ENCODE measurements at regions not wholly inside any gene's neighbourhood (a gene's known extent, or its start where the extent isn't known, plus 50 kb on each side); places are given as distances from the start of the nearest gene placed in this dataset.
A peak's percentile ranks its signal among the peaks of the same experiment; 100 is the strongest.

DNA sequence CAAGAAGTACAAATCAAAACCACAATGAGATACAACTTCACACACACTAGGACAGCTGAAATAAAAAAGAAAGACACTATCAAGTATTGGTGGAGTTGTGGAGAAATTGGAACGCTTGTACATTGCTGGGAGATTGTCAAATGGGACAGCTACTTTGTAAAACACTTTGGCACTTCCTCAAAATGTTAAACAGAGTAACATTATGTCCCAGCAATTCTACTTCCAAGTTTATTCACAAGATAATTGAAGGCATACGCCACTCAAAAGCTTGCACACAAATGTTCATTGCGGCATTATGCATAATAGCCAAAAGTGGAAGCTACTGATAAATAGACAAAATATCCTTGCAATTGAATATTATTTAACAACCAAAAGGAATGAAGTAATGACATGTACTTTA, 199.9 kb upstream of the KCNK2 start:
- no peak overlapping the region for H3K4me3 ChIP-seq (ENCODE audit: low read depth, low read length)
- TF ChIP-seq, protein P1, sequence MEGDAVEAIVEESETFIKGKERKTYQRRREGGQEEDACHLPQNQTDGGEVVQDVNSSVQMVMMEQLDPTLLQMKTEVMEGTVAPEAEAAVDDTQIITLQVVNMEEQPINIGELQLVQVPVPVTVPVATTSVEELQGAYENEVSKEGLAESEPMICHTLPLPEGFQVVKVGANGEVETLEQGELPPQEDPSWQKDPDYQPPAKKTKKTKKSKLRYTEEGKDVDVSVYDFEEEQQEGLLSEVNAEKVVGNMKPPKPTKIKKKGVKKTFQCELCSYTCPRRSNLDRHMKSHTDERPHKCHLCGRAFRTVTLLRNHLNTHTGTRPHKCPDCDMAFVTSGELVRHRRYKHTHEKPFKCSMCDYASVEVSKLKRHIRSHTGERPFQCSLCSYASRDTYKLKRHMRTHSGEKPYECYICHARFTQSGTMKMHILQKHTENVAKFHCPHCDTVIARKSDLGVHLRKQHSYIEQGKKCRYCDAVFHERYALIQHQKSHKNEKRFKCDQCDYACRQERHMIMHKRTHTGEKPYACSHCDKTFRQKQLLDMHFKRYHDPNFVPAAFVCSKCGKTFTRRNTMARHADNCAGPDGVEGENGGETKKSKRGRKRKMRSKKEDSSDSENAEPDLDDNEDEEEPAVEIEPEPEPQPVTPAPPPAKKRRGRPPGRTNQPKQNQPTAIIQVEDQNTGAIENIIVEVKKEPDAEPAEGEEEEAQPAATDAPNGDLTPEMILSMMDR (conservative IDR thresholded peaks at IDR 0.05; ENCODE audit: low read depth, low read length) = no peak
- no peak for DNase-seq (ENCODE audit: low read depth)

DNA sequence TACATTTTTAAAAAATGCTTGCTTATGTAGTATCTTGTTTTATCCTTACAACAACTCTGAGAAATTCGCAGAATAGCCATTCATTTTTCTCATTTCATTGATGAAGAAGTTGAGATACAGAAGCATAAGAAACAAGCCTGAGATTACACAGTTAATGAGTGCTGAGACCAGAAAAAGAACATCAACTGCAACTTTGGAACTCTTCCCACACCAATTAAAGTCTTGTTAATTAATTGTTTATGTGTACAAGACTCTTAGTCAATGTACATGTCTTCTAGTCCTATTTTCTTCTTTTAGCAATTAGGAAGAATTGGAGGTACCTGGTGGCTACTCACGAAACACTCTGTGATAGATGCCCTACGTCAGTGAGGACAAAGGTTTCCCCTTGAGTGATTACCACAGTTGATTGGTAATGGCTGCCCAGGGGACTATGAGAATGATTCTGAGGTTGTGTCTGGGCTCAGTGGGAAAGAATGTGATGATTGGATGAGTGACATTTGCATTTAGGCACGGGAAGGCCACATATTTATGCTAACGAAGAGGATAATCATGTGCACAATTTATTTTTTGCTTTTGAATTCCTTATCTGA, 187.4 kb upstream of the KCNK2 start:
- TF ChIP-seq, protein P1 (conservative IDR thresholded peaks at IDR 0.05; ENCODE audit: low read depth, low read length) = no peak

DNA sequence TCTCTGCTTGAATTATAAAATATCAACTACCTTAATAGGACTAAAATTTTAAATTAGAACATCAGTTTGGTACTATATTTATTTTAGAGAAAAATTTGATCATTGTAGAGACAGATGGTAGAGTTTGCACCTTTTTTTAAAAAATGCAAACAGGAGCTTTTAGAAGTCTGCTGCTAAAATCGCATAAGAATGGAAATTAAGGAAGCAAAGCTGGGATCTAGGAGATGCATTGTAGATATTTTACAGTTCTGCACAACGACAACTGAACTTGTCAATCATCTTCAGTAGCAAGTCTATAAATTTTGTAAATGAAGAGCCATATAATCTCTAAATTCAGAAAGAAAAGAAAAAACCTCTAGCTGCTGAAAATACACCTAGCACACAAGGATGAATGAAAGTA, 185.6 kb upstream of the KCNK2 start:
- TF ChIP-seq, protein P1 (conservative IDR thresholded peaks at IDR 0.05; ENCODE audit: low read depth, low read length) = no peak
- DNase-seq (ENCODE audit: low read depth) = no peak

More for the DNA sequence above, 187.4 kb upstream of the KCNK2 start:
- no peak overlapping the region for H3K4me3 ChIP-seq (ENCODE audit: low read depth, low read length)
- DNase-seq (ENCODE audit: low read depth) = no peak

GRCh38 chr1:214897581-214897980, 185.0 kb upstream of the KCNK2 start:
- TF ChIP-seq, protein P1 (conservative IDR thresholded peaks at IDR 0.05; ENCODE audit: low read depth, low read length) = no peak
- H3K4me3 ChIP-seq (ENCODE audit: low read depth, low read length) = no peak overlapping the region
- no peak for DNase-seq (ENCODE audit: low read depth)

More for the DNA sequence above, 185.6 kb upstream of the KCNK2 start:
- no peak overlapping the region for H3K4me3 ChIP-seq (ENCODE audit: low read depth, low read length)

- DNase-seq (ENCODE audit: low read depth) = no peak
- H3K4me3 ChIP-seq (ENCODE audit: low read depth, low read length) = no peak overlapping the region
- TF ChIP-seq, protein P1 (conservative IDR thresholded peaks at IDR 0.05; ENCODE audit: low read depth, low read length) = no peak
These were observed 184.4 kb upstream of the KCNK2 start for GRCh38 chr1:214898161-214898560.

GRCh38 chr1:214898718-214899117, 183.8 kb upstream of the KCNK2 start:
- TF ChIP-seq, protein P1 (conservative IDR thresholded peaks at IDR 0.05; ENCODE audit: low read depth, low read length) = no peak
- DNase-seq (ENCODE audit: low read depth) = no peak

DNA sequence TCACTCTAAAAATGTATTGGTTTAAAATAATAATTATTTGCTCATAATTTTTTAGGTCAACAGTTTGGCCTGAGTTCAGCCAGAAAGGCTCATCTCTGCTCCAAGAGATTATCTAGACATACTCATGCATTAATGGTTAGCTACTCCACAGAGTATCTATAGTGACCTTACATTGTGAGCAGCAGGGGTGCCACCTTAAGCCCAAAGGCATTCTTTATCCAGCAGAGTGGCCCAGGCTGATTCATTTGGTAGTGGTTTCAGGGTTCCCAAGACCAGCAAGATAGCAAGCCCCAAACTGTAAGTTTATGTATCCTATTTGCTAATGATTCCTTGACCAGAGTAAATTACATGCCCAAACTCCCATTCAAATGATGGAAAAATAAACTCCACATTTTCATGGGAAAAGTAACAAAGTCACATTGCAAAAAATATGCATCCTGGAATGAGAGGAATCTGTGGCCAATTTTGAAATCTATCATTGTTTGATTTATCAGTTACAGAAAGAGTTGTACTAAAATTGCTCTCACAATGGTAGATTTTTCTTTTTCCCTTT, 182.6 kb upstream of the KCNK2 start:
- DNase-seq (ENCODE audit: low read depth) = peak; percentile 37
- H3K4me3 ChIP-seq (ENCODE audit: low read depth, low read length) = no peak overlapping the region
- TF ChIP-seq, protein P1 (conservative IDR thresholded peaks at IDR 0.05; ENCODE audit: low read depth, low read length) = no peak

More at GRCh38 chr1:214898718-214899117, 183.8 kb upstream of the KCNK2 start:
- H3K4me3 ChIP-seq (ENCODE audit: low read depth, low read length) = no peak overlapping the region

Data from choroid plexus epithelial cell (primary cell).